Heart left ventricle (tissue), 16 donors: ENCODE measurements at regions not wholly inside any gene's neighbourhood (a gene's known extent, or its start where the extent isn't known, plus 50 kb on each side); places are given as distances from the start of the nearest gene placed in this dataset.

ENCODE experiments used
- ATAC-seq, 4 donors: fragments of 200-7000 bp; cut with Tn5 transposase; one replicate each; pipeline ENCODE4 v1.9.1; 2020 to 2022; ENCODE audit warnings: moderate library complexity in 4 of 4, mild to moderate bottlenecking in 3 of 4, moderate number of reproducible peaks in 1 of 4
- DNase-seq, 5 donors: peaks; one replicate each; pipeline ENCODE4 v3.0.0-alpha.2; 2020
- H3K27ac ChIP-seq, 12 donors: fragments of 200-600 bp; sonication (generic) in 4 of 12; one replicate each; pipeline versions ENCODE4 v1.5.0 to v1.8.0; 2016 to 2022; ENCODE audit warnings: mild to moderate bottlenecking in 2 of 12
- H3K27me3 ChIP-seq, 9 donors: fragments of 200-600 bp; sonication (generic) in 2 of 9; one replicate each; pipeline versions ENCODE4 v1.5.1 to v1.8.0; 2016 to 2022; ENCODE audit warnings: mild to moderate bottlenecking in 3 of 9
- H3K36me3 ChIP-seq, 9 donors: fragments of 200-600 bp; sonication (generic) in 2 of 9; one replicate each; pipeline versions ENCODE4 v1.5.0 to v1.8.0; 2018 to 2022; ENCODE audit warnings: mild to moderate bottlenecking in 2 of 9
- H3K4me1 ChIP-seq, 12 donors: fragments of 200-600 bp; sonication (generic) in 4 of 12; one replicate each; pipeline versions ENCODE4 v1.5.0 to v1.8.0; 2016 to 2022; ENCODE audit warnings: mild to moderate bottlenecking in 3 of 12
- H3K4me3 ChIP-seq, 12 donors: fragments of 200-600 bp; sonication (generic) in 4 of 12; one replicate each; pipeline versions ENCODE4 v1.5.0 to v1.8.0; 2017 to 2022; ENCODE audit warnings: mild to moderate bottlenecking in 9 of 12, moderate library complexity in 4 of 12
- H3K9me3 ChIP-seq, 12 donors: fragments of 200-600 bp; sonication (generic) in 4 of 12; one replicate each; pipeline versions ENCODE4 v1.5.0 to v1.8.0; 2016 to 2022; ENCODE audit warnings: mild to moderate bottlenecking in 1 of 12
- POLR2A ChIP-seq, 2 donors: fragments of 450-650 bp; IDR thresholded peaks; one replicate each; pipeline ENCODE4 v1.6.1; 2017; ENCODE audit warnings: antibody characterized with exemption in 2 of 2, mild to moderate bottlenecking in 2 of 2, moderate library complexity in 2 of 2
- WGBS, 4 donors: extraction: QIAGEN DNeasy Blood & Tissue Kit in 2 of 4; methylation state at CpG; one replicate each; pipeline versions ENCODE4 v1.1.5 to v1.1.7; 2013 to 2018; 5-methylcytosine and 5-hydroxymethylcytosine counted together
- intact Hi-C, 10 donors: fragments of 100-400 bp; cut with DNase I; formaldehyde crosslinking; loops; one replicate each; pipeline versions ENCODE4 v1.11.1 to v1.14.2; 2022
- TF ChIP-seq, protein P1 (sequence below), 12 donors: fragments of 200-600 bp; sonication (generic) in 4 of 12; IDR thresholded peaks; one replicate each; pipeline versions ENCODE4 v1.5.0 to v1.8.0; 2018 to 2022; ENCODE audit warnings: antibody characterized with exemption in 12 of 12, mild to moderate bottlenecking in 5 of 12
- donor health status: ischemic (EF 13 %, LVEDD 7.1; RV severe dilation, severe dysfunction).
- donor health status: healthy with polysubstance abuse.
- donor health status: DM: no; HTN: yes; CAD: no.
- donor health status: DM: no; HTN: no; CAD: no.
- donor health status: ischemic (EF 25% LVEDD 6.9; RV normal size, moderate dysfunction).
- donor health status: ischemic (EF 25% LVEDD 5.7; RV mildly dilated, moderate dysfunction).
- donor health status: healthy.
- donor health status: DM: yes; HTN: yes; CAD: no.
- donor health status: ischemic (EF 35%, LVEDD 5.7; RV mildly dilated, moderate dysfunction).
- donor health status: nonischemic (EF 11% LVEDD 7.7; RV severe dilation, severe dysfunction).
- donor health status: DM: yes; HTN: yes; CAD: no.
- donor health status: PGD.
- donor health status: ischemic (EF 29% LVEDD 5.4; RV normal size, mild dysfunction).
- donor health status: nonischemic (EF 23%, LVEDD 6.1; RV moderate dilation, normal function).

DNA sequence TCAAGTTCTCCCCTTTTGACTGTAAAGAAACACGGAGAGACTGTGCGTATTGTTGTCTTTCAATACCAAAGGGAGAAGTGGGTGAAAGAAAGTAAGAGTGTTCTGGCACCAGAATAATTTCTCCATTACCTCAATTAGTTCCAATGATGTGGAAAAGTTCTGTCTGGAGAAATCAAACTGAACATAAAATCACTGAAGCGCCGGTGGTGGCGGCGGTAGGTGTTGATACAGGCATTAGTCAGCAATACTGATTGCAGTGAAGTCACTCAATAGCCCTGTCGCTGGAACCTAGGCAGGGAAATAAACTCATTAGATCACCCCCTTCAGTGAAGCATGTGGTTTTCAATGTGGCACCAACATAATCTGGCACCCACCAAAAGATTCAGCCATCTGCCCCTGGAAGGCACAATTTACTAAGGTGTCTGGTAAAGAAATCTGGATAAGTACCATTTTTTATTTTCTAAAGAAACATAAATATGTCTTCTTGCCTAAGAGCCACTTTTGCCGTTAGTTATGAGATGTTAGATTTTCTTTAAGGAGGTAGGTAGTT lies 274.2 kb upstream of the SOX9 start:
- Histone ChIP-seq H3K27me3 (peaks cover 0 to 4% (median 0%) of the 10 kb centered on the region in 9 donors), H3K4me3 (no peak overlapping the region), H3K27ac (no peak overlapping the region), H3K36me3 (no peaks in the 10 kb centered on the region), H3K4me1 (no peaks in the 10 kb centered on the region), H3K9me3 (peaks cover 0 to 9% (median 2%) of the 10 kb centered on the region in 12 donors)
- intact Hi-C loops, result loop anchor here in 1 of 10 donors (10.0 kb wide), 1 partner anchor 62 kb away; no protein-coding TSS in a partner anchor
- no peak for ATAC-seq
- DNase-seq, result no peak
- TF ChIP-seq POLR2A (IDR thresholded peaks at IDR 0.05), result no peak
- TF ChIP-seq, protein P1, sequence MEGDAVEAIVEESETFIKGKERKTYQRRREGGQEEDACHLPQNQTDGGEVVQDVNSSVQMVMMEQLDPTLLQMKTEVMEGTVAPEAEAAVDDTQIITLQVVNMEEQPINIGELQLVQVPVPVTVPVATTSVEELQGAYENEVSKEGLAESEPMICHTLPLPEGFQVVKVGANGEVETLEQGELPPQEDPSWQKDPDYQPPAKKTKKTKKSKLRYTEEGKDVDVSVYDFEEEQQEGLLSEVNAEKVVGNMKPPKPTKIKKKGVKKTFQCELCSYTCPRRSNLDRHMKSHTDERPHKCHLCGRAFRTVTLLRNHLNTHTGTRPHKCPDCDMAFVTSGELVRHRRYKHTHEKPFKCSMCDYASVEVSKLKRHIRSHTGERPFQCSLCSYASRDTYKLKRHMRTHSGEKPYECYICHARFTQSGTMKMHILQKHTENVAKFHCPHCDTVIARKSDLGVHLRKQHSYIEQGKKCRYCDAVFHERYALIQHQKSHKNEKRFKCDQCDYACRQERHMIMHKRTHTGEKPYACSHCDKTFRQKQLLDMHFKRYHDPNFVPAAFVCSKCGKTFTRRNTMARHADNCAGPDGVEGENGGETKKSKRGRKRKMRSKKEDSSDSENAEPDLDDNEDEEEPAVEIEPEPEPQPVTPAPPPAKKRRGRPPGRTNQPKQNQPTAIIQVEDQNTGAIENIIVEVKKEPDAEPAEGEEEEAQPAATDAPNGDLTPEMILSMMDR (IDR thresholded peaks at IDR 0.05), result no peak
- 87 to 94% (median 89%) methylated on average over 8 of the region's 8 CpGs for WGBS, 4 donors

DNA sequence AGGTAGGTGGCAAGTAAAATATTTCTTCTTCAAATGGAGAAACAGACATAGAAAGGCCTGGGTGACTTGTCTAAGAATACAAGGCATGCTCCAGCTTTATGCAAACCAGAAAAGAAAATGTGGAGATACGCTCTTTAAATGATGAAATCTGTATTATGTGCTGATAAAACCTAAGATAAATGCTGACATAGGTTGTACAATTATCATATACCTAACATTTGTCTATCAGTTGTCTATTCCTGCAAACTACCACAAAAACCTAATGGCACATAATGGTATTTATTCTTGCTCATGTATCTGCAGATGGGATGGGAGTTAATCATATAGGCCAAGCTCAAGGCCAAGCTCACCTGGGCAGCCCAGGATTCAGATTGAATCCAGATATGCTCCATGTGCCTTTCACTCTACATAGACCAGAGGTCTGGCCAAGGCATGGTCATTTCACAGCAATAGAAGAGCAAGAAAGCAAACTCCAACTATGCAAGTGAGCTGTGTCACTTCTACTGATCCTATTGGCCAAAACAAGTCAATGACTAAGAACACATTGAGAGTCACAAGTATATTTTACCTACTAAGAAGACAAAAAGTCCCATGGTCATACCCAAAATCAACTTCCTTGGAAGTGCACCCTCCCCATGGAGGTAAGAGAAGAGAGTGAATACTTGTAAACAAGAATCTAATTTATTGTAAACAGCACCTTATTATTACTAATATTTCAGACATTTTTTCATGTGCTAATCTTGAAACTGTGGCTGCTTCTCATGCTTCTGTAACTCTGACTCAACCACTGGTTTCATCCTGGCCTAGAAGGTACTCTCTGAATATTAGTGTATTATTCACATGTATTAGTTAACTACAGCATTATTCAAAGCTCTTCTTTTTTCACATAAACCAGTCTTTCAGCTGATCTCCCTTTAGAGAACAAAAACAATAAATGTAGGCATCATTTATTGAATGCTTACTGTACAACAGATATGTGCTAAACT lies 270.7 kb upstream of the SOX9 start:
- DNase-seq, result no peak
- WGBS, 4 donors, result 50 to 87% (median 77%) methylated on average over 1 of the region's 1 CpG

DNA sequence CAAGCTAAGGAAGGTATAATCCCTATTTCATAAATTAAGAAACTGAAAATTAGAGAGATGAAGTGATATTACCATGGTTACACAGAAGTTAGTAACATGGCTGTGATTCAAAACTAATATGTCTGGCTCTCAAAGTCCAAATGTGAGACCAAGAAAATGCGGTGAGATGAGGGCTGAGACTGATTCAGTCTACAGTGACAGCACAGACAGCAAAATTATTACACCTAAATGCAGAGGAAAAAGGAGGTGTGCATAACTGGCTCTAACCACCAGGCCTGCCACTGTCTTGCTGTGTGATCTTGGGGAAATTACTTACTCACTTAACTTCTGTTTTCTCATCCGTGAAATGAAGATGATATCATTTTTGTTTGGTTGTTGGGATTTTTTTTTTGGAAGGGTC lies 270.0 kb upstream of the SOX9 start:
- no peaks in the 10 kb centered on the region for H3K36me3 ChIP-seq
- no peaks in the 10 kb centered on the region for H3K27me3 ChIP-seq
- no peaks in the 10 kb centered on the region for H3K4me1 ChIP-seq
- H3K27ac ChIP-seq, result no peak overlapping the region
- intact Hi-C loops, result no loop called here
- no peaks in the 10 kb centered on the region for H3K9me3 ChIP-seq
- WGBS, 4 donors, result 71 to 91% (median 81%) methylated on average over 2 of the region's 2 CpGs
- DNase-seq (no peak), ATAC-seq (no peak)
- TF ChIP-seq, protein P1 (IDR thresholded peaks at IDR 0.05), result no peak
- TF ChIP-seq POLR2A (IDR thresholded peaks at IDR 0.05), result no peak
- no peak overlapping the region for H3K4me3 ChIP-seq

More for the DNA sequence above, 270.7 kb upstream of the SOX9 start:
- Histone ChIP-seq H3K27me3 (peaks cover 0 to 3% (median 0%) of the 10 kb centered on the region in 9 donors), H3K4me3 (no peak overlapping the region), H3K9me3 (no peaks in the 10 kb centered on the region), H3K36me3 (no peaks in the 10 kb centered on the region), H3K27ac (no peak overlapping the region), H3K4me1 (no peaks in the 10 kb centered on the region)
- intact Hi-C loops, result loop anchor here in 1 of 10 donors (10.0 kb wide), 1 partner anchor 65 kb away; no protein-coding TSS in a partner anchor
- TF ChIP-seq, protein P1 (IDR thresholded peaks at IDR 0.05), result no peak
- no peak for TF ChIP-seq POLR2A (IDR thresholded peaks at IDR 0.05)
- ATAC-seq, result no peak

DNA sequence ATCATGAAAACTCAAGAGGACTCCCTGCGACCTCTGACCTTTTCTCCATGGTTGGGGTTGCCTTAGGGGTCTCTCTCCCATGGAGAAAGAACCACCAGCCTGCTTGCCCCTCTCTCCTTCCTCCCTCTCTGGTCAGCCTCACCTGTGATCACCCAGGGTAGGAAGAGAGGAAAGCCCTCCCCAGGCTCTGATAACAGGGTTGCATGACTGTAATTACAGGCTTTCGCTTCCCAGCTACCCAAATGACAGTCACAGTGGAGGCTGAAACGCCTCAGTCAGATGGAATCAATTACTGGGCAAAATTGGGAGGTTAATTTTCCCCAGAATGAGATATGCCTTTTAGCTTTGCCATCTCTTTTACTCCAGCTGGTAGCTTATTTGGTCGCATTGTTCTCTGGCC lies 265.8 kb upstream of the SOX9 start:
- TF ChIP-seq POLR2A (IDR thresholded peaks at IDR 0.05), result no peak
- TF ChIP-seq, protein P1 (IDR thresholded peaks at IDR 0.05), result no peak
- WGBS, 4 donors, result 71 to 85% (median 77%) methylated on average over 4 of the region's 4 CpGs
- no peak for ATAC-seq
- intact Hi-C loops, result no loop called here
- no peaks in the 10 kb centered on the region for H3K27me3 ChIP-seq
- H3K9me3 ChIP-seq, result no peaks in the 10 kb centered on the region
- no peak overlapping the region for H3K27ac ChIP-seq
- no peaks in the 10 kb centered on the region for H3K36me3 ChIP-seq
- no peaks in the 10 kb centered on the region for H3K4me1 ChIP-seq
- no peak overlapping the region for H3K4me3 ChIP-seq
- no peak for DNase-seq
